ENCODE measurements at regions not wholly inside any gene's neighbourhood (a gene's known extent, or its start where the extent isn't known, plus 50 kb on each side); places are given as distances from the start of the nearest gene placed in this dataset.

DNA sequence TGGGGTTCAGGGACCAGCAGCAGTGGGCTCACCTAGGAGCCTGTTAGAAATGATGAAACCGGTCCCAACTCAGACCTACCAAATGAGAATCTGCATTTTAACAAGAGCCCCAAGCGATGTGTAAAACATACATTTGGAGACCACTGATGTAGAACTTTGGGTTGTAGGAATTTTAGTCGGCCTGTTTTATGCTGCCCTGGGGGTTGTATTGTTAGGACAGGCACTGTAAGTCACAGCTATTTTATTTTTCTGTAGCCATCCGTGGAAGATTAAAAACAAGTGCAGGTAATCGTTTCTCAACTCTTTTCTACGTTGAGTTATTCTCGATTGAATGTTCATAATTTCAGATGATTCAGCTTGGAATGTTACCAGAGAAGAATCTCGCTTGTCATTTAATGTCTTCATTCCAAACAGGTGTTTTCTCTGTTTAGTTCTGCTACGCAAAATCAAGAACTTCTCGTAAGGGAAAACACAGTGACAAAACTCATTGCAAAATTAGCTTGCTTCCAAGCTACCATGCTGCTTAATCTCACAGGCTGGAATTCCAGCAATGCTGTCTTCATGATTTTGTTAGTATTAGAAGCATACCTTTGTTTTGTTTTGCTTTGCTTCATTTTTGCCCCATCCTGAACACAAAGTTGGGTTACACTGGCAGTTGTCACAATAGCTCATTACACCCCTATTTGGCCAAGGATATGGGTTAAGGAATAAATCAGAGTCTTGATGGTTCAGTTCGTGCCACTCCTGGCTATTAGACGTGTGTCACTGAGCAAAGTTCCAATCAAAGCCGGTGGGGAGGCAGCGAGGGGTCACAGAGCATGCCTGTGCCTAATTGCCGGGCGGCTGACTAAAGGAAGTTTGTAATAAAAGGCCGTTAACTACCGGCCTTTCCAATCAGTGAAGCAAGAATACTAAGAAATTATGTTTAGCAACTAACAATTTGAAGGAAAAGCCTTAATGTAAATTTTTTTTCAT lies 676.9 kb downstream of the GATA3 start:
- DNase-seq, result no peak

DNA sequence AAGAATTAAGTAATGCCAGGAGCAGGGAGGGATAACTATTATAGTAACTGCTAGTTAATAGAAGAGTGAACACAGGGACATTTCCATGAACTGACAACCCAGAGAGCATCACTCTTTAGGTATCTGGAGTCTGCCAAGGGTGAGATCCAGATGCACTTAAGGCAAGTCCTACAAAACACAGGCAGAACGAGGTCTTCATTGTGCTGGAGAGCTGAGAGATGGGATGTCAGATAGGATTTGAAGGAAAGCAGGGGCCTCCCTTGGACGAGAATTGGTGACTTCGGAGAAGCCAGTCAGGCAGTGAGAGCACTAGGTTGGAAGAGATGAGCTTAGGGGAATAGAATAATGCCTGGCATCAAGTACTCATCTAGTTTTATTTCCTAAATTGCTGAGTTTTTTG lies 684.5 kb downstream of the GATA3 start:
- DNase-seq, result no peak

DNA sequence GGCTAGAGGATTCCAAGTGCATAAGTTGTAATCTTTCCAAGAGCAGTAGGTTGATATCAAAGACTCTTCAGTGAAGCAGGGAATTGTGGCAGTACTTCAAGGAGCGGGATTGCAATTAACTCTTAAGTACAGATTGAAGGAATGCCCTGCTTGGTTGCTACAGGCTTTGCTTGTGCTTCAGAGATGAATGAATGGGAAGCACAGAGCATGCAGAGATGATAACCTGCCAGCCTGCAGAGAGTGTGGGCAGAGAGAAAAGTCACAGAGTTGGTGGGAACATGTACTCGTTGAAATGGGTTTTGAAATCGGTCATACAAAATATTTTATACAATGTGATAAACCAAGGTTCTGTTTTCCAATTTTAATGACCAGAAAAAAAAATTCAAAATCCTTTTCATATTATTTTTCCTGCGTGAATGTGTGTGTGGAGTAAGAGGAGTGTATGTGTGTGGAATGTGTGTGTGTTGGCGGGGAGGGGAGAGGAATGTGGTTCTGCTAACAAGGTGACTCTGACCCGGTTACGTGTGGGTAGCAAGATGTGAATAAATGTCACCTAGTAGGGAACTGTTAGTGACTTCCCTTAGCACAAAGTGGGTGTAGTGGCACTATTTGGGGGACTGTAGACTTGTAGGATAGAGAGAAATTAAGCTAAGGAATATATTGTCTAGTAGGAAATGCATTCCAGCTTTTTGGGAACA lies 697.8 kb downstream of the GATA3 start:
- no peak for DNase-seq

DNA sequence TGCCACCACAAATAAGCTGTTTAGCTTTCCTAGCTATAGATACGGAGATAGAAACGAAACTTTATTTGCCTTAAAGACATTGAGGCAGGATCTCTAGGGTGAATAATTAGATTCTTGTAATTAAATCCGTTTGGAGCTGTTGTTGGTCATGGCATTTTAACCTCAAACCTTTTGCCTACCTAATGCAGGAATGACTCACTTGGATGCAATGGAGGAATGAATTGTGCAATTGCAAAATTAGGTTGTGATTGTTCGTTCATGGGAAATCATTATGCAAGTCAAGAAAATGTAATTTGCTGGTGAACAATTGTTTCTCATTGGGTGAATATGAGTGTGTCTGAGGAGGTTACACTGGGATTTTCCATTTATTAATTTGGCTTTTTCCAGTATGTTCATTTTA lies 703.5 kb downstream of the GATA3 start:
- no peak for DNase-seq

DNA sequence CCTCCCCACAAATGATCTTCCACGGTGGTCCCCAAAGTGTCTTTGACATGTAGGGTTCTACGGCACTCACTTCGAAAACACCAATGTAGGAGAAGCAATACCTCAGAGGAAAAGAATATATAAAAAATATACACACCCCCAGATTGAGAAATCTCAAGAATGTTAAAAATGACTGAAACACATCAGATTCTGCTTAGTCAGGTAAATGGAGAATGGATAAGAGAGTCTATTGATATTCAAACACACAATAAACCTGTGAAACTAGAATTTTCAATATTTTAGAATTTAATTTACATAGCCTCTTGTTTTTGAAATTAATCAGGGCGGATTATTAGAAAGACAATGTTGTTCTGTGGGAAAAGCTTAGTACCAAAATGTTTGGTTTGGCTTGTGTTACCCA lies 712.4 kb downstream of the GATA3 start:
- DNase-seq, result no peak

DNA sequence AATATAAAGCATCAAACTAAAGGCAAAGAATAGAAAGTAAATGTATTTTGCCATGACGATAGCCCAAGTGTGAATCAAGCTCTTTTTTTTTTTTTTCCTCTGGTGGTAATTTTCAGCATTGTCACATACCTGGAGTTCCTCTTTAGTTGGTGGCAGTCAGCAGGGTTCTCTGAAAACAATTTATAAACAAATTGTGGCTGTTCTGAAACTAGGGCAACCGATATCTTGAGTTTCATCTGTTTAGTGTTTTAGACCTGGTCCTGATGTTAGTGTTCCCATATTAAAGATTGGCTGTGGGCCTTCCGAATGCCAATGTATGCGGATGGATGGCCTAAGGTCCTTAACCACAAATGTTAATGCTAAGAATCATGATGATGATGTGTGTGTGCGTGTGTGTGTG lies 713.1 kb downstream of the GATA3 start:
- no peak for DNase-seq

DNA sequence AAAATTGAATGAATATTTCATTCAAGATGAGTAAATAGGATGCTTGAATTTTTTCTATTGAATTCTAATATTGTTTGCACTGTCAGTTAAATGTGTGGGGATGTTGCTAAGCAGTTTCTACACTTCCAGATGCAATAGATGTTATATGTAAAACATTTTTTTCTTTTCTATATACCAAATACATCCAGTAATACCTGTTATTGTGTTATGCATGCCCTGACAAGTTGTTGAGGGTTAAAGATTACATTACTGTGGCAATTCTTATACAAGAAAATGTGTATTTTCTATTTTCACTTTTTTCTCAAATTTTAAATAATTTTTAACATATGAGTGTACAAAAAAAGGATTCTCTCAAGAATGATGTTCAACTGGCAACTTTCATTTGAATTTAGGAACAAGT lies 713.9 kb downstream of the GATA3 start:
- no peak for DNase-seq

DNA sequence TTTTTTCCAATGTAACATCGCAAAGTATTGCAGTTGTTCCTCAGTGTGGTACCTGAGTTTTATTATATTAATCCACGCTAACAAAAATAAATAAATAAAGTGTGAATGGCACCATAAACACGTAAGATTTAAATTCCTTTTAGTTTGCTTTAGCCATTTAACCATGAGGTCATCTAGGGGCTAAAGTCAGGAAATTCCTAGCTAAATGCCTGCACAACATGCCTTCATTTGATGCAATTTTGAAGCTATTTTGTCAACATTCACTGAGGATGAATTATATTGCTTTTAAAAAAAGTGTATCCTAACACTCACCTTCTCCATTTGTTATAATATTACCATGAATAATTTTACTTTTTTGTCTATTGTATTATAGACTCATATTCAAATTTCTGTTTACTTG lies 714.4 kb downstream of the GATA3 start:
- no peak for DNase-seq

DNA sequence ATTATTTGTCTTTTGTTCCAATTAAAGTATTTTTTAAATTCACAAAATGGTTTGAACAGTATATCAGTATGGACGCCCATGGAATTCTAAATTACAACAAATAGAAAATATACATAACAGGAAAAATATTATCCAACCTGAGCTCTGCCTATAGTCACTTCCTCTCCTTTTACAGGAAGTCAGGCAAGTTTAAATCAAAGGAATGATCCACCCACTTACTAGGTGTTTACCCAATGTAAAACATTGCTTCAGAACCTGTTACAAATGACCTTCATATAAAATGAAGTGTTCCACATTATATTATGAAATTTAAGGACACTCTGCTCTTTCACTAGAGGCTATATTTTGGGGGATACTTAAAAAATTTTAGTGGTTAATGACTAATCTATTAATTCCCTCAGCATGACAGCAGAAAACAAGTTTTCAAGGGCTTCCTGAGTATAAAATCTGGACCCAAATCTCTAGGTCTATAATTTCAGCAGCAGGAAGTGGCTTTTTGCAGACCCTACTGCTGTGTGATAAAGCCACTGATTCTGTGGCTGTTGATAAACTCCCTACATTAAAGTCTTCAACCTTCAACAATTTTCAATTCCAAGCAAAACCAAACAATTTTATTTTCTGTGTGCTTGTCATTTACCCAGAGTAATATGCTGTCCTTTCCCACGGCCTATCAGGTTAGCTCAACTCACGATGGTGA lies 722.6 kb downstream of the GATA3 start:
- no peak for DNase-seq

DNA sequence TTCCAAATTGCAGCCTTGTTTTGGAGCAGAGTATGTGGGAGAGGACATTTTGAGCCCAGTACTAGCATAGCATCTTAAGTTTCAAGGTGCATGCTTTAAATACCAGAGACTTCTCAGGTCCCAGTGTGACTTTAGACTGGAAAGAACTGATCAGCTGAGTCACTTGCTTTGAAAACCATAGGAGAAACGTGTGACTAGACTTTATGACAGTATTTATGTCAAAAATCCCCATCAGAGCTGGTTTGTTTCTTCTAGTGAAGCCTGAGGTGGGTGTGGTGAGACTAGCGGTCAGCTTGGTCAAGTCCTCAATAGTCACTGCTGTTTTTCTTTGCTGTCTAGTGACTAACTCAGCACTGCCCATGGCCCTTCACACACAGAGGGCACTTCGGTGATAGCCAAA lies 724.2 kb downstream of the GATA3 start:
- DNase-seq, result no peak

DNA sequence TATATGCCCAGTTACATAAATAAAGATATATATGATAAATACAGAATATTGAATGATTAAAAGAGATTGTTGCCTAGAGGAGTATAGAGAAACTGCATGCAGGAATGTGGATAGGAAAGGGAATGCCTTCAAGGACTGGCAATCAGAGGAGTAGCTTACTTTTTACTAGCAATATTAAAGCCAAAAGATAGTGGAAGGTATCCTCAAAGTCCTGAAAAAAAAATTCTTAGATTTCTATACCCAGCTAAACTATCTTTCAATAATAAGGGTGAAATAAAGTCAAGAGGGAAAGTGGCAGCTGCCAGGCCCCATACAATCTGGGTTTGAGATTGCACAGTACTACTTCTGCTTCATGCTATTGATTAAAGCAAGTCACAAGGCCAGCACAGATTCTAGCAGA lies 733.2 kb downstream of the GATA3 start:
- no peak for DNase-seq

DNA sequence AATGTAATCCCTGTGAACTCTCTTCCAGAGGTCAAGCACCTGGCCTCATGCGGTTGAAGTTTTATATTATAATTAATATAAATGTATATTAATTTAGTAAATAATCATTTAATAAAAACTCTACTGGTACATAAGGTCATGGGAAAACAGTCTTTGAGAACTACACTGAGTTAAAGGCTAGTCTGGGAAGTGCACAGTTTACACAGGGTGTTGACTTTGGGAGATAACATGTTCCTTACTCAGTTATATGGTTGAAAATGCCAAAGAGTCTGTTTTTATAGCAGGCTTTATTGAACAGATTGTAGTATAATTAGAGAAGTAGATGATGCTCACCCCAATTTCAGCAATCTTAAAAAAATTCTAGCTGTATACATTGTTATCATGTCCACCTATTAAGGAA lies 735.9 kb downstream of the GATA3 start:
- DNase-seq, result no peak

DNA sequence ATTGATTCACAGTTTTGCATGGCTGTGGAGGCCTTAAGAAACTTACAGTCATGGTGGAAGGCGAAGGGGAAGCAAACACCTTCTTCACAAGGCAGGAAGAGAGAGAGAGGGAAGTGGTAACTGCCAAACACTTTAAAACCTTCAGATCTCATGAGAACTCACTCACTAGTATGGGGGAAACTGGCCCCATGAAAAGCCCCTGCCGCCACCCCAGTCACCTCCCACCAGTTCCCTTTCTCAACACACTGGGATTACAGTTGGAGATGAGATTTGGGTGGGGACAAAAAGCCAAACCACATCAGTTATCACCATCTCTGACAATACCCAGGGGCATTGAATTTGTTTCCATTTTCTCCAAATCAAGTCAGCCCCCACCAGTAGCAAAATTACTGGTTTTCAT lies 740.4 kb downstream of the GATA3 start:
- no peak for DNase-seq

DNA sequence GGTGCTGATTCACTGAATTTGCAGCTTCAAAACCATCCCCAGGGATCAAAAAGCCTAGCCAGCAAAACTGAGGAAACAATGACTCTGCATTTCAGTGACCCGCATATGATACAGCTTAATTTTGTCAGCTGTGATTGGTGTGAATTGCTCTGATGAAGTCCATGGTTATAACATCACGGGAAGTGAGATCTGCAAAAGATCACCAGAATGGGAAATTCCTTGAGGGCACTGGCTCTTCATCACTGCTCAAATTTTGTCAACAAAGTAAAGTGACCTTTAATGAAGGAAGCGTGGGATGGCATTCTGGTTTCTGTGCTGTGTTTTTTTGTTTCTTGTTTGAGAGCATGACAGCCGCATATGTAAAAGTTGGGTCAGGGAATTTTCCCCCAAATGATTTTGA lies 745.9 kb downstream of the GATA3 start:
- no peak for DNase-seq

DNA sequence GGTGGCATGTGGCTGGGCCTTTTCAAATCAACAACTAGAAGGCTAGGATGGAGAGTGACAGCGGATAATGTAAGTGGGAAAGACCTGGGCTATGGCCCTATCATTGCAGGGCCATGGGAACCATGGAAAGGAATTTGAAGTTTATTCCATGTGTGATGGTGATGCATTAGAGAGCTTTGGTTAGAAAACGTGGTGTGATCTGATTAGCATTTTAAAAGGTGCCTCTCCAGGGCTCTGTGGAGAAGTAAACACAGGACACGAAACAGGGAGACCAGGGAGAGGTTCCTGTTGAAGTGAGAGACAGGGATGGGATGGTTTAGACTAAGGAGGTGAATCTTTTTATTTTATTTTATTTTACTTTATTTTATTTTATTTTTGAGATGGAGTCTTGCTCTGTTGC lies 749.5 kb downstream of the GATA3 start:
- DNase-seq, result no peak

DNA sequence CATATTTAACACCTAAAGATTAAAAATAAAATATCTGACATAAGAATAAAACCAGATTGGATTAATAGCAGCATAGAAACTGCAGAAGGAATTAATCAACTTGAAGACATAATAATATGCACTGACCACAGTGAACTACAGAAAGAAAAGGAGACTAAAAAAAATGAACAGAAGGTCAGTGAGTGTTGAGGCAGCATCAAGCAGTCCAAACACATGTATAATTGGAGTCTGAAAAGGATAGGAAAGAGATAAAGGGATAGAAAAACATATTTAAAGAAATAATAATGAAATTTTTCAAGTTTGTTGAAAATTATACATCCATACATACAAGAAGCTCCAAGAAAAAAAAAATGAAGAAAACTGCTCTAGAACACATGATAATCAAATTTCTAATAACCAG lies 756.2 kb downstream of the GATA3 start:
- no peak for DNase-seq

DNA sequence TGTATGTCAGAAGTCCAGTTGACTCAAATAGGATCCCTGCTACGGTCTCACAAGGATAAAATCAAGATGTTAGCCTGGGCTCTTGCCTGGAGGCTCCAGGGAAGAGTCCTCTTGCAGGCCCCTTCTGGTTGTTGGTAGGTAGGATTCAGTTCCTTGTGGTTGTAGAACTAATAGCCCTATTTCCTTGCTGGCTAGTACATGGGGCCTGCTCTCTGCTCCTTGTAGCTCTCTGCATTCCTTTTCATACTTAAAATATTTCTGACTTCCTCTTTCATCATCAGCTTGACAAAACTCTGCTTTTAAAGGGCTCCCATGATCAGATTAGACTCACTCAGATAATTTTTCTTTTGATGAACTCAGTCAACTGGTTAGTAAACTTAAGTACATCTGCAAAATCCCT lies 756.7 kb downstream of the GATA3 start:
- DNase-seq, result no peak

DNA sequence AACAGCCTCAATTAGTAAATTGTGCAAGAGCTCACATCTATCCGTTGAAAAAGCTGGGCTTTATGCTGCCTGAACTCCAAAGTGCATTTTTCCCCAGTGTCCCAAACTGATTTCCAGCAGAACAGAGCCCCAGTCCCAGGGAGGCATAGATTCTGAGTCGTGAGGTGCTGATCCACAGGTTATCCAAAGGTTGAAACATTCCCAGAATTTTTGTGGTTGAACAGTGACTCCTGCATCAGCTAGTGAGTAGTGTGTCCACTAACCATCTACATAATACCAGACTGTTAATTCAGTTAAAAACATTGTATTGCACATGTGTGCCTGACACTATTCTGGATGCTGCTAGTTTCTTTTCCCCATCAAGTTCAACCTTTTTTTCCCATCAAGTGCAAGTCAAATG lies 761.5 kb downstream of the GATA3 start:
- no peak for DNase-seq

DNA sequence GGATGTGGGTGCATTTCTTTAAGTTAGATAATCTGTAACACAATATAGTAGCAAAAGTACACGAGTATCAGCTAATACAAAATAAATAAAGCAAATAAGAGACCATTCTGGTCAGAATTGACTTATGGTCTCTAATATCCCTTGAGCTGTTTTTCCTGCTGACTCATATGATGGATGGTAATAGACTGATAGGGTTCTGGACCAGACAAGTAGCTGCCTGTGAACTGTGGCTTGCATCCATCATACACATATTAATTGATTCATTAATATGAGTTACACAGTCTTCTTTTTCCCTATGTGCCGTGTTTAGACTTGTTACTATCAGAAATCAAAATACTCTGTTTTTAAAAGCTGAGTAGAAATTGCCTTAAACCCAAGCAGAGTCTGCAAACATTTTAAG lies 762.8 kb downstream of the GATA3 start:
- DNase-seq, result no peak

DNA sequence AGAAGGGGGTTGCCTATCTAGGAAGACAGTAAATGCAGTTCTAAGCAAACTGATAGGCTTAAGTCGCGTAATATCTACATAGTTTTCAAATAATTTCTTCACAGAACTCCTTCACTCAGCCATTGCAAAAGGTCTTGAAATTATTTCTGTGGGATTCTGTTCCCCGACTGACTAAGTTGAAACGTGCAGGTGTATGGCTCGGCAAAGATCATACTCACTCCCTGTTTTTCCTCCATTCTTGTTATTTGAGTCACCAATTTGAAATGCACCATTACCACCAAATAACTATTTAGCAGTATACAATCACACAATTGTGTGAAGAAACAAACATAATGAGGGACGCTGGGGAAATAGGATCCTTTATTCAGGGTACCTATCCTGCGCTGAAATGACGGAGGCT lies 771.1 kb downstream of the GATA3 start:
- no peak for DNase-seq

DNA sequence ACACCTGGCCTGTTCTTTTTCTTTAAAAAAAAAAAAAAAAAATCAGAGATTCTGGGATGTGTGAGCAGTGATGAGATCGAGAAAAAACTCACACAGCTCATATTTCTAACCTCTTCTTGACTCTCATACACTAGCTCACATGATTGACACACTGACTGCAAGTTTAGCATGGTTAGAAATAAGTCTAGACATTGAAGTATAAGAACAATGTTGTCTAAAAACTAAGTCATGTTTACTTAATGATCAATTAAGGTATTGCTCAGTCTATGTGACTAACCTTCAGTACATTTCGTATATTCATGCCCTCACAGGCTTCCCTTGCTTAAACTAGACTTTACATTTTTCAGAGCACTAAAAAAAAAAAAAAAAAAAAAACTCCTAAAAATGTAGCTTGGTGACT lies 775.1 kb downstream of the GATA3 start:
- DNase-seq, result no peak

DNA sequence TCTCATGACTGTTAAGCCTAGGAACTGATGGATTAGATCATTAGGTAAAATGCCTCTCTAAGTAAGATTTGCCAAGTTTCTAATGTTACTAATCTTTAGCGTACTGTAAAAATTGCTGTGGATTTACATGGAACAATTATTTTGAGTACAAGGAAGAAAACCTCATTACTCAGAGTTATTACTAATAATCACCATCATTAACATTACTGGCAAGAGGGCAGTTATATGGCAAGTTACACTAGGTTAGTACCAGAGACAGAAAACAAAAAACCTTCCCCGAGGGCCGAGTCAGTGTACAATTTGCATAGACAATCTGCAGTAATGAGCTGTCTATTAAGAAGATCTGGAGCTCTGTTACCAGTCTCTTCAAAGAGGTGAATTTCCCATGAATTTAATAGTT lies 775.6 kb downstream of the GATA3 start:
- no peak for DNase-seq

DNA sequence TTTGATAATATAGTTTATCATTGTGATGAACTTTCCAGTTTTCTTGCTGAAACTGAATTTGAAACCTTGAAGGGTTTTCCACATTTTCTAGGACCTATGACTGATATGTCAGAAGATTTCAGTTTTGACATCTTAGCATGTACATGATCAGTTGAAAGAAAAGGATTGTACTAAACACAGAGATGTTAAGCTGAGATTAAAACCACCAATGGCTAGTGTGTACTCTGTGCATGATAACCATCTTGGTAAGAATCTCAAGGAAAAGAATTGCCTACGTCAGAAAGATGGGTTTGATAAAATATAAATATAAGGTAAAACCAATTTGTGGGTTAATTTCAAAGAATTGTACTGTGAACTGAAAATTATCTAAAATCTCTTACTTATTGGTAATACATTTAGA lies 776.4 kb downstream of the GATA3 start:
- no peak for DNase-seq

All from CD4-positive, alpha-beta T cell treated with Interleukin-15 for 1 hour (primary cell).